Esophagus squamous epithelium (tissue), 5 donors: ENCODE measurements at regions not wholly inside any gene's neighbourhood (a gene's known extent, or its start where the extent isn't known, plus 50 kb on each side); places are given as distances from the start of the nearest gene placed in this dataset.

Experiments
- DNase-seq: peaks from one replicate; lab custom pipeline; 2025; lab: John Stamatoyannopoulos, UW
- H3K27ac ChIP-seq, 4 donors: fragments of 200-600 bp; sonication (generic); one replicate each; pipeline ENCODE4 v1.5.1; 2016 to 2019; ENCODE audit warnings: mild to moderate bottlenecking in 1 of 4
- H3K27me3 ChIP-seq, 4 donors: fragments of 200-600 bp; sonication (generic); 1 replicate in 3 of 4; 2 replicates in 1 of 4; pipeline versions ENCODE4 v1.5.1 to v1.6.0; 2017 to 2021; ENCODE audit warnings: antibody characterized with exemption in 1 of 4
- H3K36me3 ChIP-seq, 3 donors: fragments of 200-600 bp; sonication (generic); one replicate each; pipeline ENCODE4 v1.5.1; 2016 to 2019
- H3K4me1 ChIP-seq, 3 donors: fragments of 200-600 bp; sonication (generic); one replicate each; pipeline ENCODE4 v1.5.1; 2017 to 2019
- H3K4me3 ChIP-seq, 4 donors: fragments of 200-600 bp; sonication (generic); 1 replicate in 3 of 4; 2 replicates in 1 of 4; pipeline ENCODE4 v1.5.1; 2016 to 2019; ENCODE audit warnings: mild to moderate bottlenecking in 2 of 4, moderate library complexity in 1 of 4
- H3K9me3 ChIP-seq, 3 donors: fragments of 200-600 bp; sonication (generic); one replicate each; pipeline ENCODE4 v1.5.1; 2016 to 2019
- POLR2A ChIP-seq, 4 donors: fragments of 450-650 bp; IDR thresholded peaks; one replicate each; pipeline ENCODE4 v1.6.1; 2017; ENCODE audit warnings: antibody characterized with exemption in 4 of 4, mild to moderate bottlenecking in 4 of 4, moderate library complexity in 3 of 4
- WGBS, 2 donors: methylation state at CpG; one replicate each; pipeline ENCODE4 v1.1.5; 2018; 5-methylcytosine and 5-hydroxymethylcytosine counted together
- intact Hi-C: fragments of 100-400 bp; cut with DNase I; formaldehyde crosslinking; loops from one replicate; pipeline ENCODE4 v1.15.0; 2022
- TF ChIP-seq, protein P1 (sequence below), 6 experiments: fragments of 450-650 bp in 4 of 6; fragments of 200-600 bp in 2 of 6; sonication (generic) in 2 of 6; IDR thresholded peaks; one replicate each; pipeline ENCODE4 v1.5.1; 2016 to 2019; ENCODE audit warnings: antibody characterized with exemption in 6 of 6, mild to moderate bottlenecking in 4 of 6, moderate library complexity in 4 of 6
- donor health status: DM: yes; HTN: yes; CAD: no.

DNA sequence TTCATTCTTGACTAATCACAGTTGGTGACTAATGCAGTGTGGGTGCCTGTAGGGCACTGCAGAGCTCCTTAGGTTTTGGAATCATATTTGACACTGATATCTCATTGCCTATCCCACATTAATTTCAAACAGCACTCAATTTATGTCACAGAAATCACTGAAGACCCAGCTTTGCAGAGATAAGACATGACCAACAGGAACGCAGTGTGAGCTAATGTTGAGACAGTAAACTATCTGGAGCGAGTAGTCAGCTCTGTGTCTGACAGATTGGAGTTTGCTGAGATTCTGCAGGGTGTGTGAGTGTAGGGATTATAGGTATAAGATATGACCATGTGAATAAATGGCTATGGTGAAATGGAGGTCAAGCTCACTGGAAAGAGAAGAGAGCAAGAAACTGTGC lies 1586.1 kb upstream of the AGA start:
- no peaks in the 10 kb centered on the region for H3K36me3 ChIP-seq
- no peak for DNase-seq
- H3K4me1 ChIP-seq = no peaks in the 10 kb centered on the region
- TF ChIP-seq POLR2A (IDR thresholded peaks at IDR 0.05) = no peak
- TF ChIP-seq, protein P1, sequence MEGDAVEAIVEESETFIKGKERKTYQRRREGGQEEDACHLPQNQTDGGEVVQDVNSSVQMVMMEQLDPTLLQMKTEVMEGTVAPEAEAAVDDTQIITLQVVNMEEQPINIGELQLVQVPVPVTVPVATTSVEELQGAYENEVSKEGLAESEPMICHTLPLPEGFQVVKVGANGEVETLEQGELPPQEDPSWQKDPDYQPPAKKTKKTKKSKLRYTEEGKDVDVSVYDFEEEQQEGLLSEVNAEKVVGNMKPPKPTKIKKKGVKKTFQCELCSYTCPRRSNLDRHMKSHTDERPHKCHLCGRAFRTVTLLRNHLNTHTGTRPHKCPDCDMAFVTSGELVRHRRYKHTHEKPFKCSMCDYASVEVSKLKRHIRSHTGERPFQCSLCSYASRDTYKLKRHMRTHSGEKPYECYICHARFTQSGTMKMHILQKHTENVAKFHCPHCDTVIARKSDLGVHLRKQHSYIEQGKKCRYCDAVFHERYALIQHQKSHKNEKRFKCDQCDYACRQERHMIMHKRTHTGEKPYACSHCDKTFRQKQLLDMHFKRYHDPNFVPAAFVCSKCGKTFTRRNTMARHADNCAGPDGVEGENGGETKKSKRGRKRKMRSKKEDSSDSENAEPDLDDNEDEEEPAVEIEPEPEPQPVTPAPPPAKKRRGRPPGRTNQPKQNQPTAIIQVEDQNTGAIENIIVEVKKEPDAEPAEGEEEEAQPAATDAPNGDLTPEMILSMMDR (IDR thresholded peaks at IDR 0.05) = no peak
- H3K27me3 ChIP-seq = no peaks in the 10 kb centered on the region
- H3K27ac ChIP-seq = no peak overlapping the region
- H3K9me3 ChIP-seq = peaks cover 0 to 15% (median 0%) of the 10 kb centered on the region in 3 donors
- 47 to 74% methylated on average over 2 of the region's 2 CpGs for WGBS, 2 donors
- H3K4me3 ChIP-seq = no peak overlapping the region
- intact Hi-C loops = no loop called here

GRCh38 chr4:179029683-179030082 lies 1587.4 kb upstream of the AGA start:
- 29 to 75% methylated on average over 1 of the region's 1 CpG for WGBS, 2 donors
- TF ChIP-seq, protein P1 (IDR thresholded peaks at IDR 0.05) = no peak
- Histone ChIP-seq H3K27me3 (no peaks in the 10 kb centered on the region), H3K9me3 (peaks cover 0 to 15% (median 0%) of the 10 kb centered on the region in 3 donors), H3K36me3 (no peaks in the 10 kb centered on the region), H3K4me3 (no peak overlapping the region), H3K27ac (no peak overlapping the region), H3K4me1 (no peaks in the 10 kb centered on the region)
- no peak for DNase-seq
- intact Hi-C loops = no loop called here

DNA sequence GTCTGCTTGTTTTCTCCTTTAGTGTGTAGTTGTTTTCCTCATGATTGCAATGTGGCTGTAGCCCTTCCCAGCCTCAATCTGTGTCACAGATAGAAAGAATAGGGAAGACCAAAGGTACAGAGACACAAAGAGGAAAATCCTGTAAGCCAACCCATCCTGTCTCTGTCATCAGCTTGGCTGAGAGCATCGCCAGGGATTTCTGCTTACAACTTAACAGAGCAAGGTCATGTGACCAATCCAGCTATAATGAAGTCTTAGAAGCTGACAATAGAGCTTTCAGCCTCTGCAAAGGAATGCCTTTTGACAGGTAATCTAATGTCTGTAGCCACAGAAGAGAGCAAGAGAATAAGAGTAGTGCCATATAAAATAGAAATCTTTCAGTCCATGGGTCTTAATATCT lies 1598.0 kb upstream of the AGA start:
- no peak for DNase-seq
- no peak overlapping the region for H3K4me3 ChIP-seq
- TF ChIP-seq, protein P1 (IDR thresholded peaks at IDR 0.05) = no peak
- no peak for TF ChIP-seq POLR2A (IDR thresholded peaks at IDR 0.05)
- no peaks in the 10 kb centered on the region for H3K36me3 ChIP-seq
- 33 to 63% methylated on average over 1 of the region's 1 CpG for WGBS, 2 donors
- no peak overlapping the region for H3K27ac ChIP-seq
- peaks cover 0 to 4% (median 0%) of the 10 kb centered on the region in 3 donors for H3K9me3 ChIP-seq
- intact Hi-C loops = no loop called here
- no peaks in the 10 kb centered on the region for H3K27me3 ChIP-seq
- H3K4me1 ChIP-seq = no peaks in the 10 kb centered on the region

GRCh38 chr4:179048839-179049453 lies 1606.7 kb upstream of the AGA start:
- H3K4me1 ChIP-seq = no peaks in the 10 kb centered on the region
- H3K9me3 ChIP-seq = peaks cover 0 to 6% (median 0%) of the 10 kb centered on the region in 3 donors
- no peak overlapping the region for H3K4me3 ChIP-seq
- H3K27me3 ChIP-seq = no peaks in the 10 kb centered on the region
- no peaks in the 10 kb centered on the region for H3K36me3 ChIP-seq
- TF ChIP-seq POLR2A (IDR thresholded peaks at IDR 0.05) = no peak
- TF ChIP-seq, protein P1 (IDR thresholded peaks at IDR 0.05) = no peak
- H3K27ac ChIP-seq = no peak overlapping the region
- intact Hi-C loops = no loop called here
- no peak for DNase-seq
- 57 to 60% methylated on average over 6 of the region's 6 CpGs for WGBS, 2 donors

- Histone ChIP-seq H3K36me3 (no peaks in the 10 kb centered on the region), H3K4me1 (no peaks in the 10 kb centered on the region), H3K27me3 (no peaks in the 10 kb centered on the region), H3K27ac (no peak overlapping the region), H3K4me3 (no peak overlapping the region), H3K9me3 (peaks cover 0 to 3% (median 0%) of the 10 kb centered on the region in 3 donors)
- DNase-seq = no peak
- 13 to 14% methylated on average over 1 of the region's 1 CpG for WGBS, 2 donors
- no peak for TF ChIP-seq POLR2A (IDR thresholded peaks at IDR 0.05)
- TF ChIP-seq, protein P1 (IDR thresholded peaks at IDR 0.05) = no peak
- intact Hi-C loops = no loop called here
These were observed 1609.0 kb upstream of the AGA start for GRCh38 chr4:179051206-179051605.
